HepG2 (cell line): ENCODE measurements at regions not wholly inside any gene's neighbourhood (a gene's known extent, or its start where the extent isn't known, plus 50 kb on each side); places are given as distances from the start of the nearest gene placed in this dataset.
A peak's percentile ranks its signal among the peaks of the same experiment; 100 is the strongest.

Source experiments
- ATAC-seq: fragments of 200-7000 bp; cut with Tn5 transposase; 3 replicates; pipeline ENCODE4 v1.9.1; 2020; ENCODE audit warnings: mild to moderate bottlenecking, moderate library complexity
- BruUV-seq: library from RNA; stranded (reverse); fragments of 400-500 nt; replicated peaks from 2 replicates; lab custom pipeline; 2021; lab: Mats Ljungman, UMichigan
- CTCF ChIA-PET: fragments of 300-600 bp; formaldehyde crosslinking; extraction: SDS; loops from one replicate; lab custom pipeline; 2021; ENCODE audit warnings: low total read pairs, inconsistent platforms, low intra/inter-chr PET ratio; lab: Yijun Ruan, JAX
- POLR2A ChIA-PET: fragments of 350-600 bp; sonication (Branson Sonifier 250); formaldehyde crosslinking; loops from one replicate; lab custom pipeline; 2020; ENCODE audit warnings: antibody characterized with exemption, inconsistent platforms; lab: Yijun Ruan, JAX
- DNase-seq: peaks from one replicate; pipeline ENCODE4 v3.0.0-alpha.2; 2015; ENCODE audit warnings: low spot score
- FAIRE-seq: peaks from 3 replicates; lab custom pipeline; 2011; peaks lifted over from hg19 to GRCh38; lab: Jason Lieb, UNC
- H2AFZ ChIP-seq: one replicate; pipeline ENCODE4 v1.6.1; 2011; ENCODE audit warnings: low read length, inconsistent platforms
- H3K27ac ChIP-seq: fragments of 300-600 bp; 3 replicates; pipeline ENCODE4 v1.8.0; 2011; ENCODE audit warnings: mixed run types, mild to moderate bottlenecking, mixed read lengths, low read length, inconsistent platforms; ENCODE audit not compliant: insufficient read depth; ENCODE audit errors: extremely low read length
- H3K27me3 ChIP-seq, 2 experiments: fragments of 200-600 bp in 1 of 2; 2 replicates in 1 of 2; 3 replicates in 1 of 2; pipeline versions ENCODE4 v1.6.0 to v1.8.0; 2011; ENCODE audit warnings: low read length in 2 of 2, mild to moderate bottlenecking in 2 of 2, moderate library complexity in 2 of 2, inconsistent platforms in 1 of 2; ENCODE audit not compliant: insufficient read depth in 2 of 2, control insufficient read depth in 1 of 2
- H3K36me3 ChIP-seq, 2 experiments: fragments of 200-600 bp in 1 of 2; replicated peaks in 1 of 2; 2 replicates in 1 of 2; 3 replicates in 1 of 2; pipeline versions ENCODE4 v1.5.1 to v1.8.0; 2011; ENCODE audit warnings: low read length in 2 of 2, inconsistent platforms in 1 of 2; ENCODE audit not compliant: insufficient read depth in 2 of 2, control insufficient read depth in 1 of 2
- H3K4me1 ChIP-seq: 2 replicates; pipeline ENCODE4 v1.5.1; 2012; ENCODE audit warnings: low read length, inconsistent platforms; ENCODE audit not compliant: insufficient read depth
- H3K4me2 ChIP-seq: 2 replicates; pipeline ENCODE4 v1.6.0; 2011; ENCODE audit warnings: low read depth, low read length, inconsistent platforms
- H3K4me3 ChIP-seq, 3 experiments: fragments of 200-600 bp in 1 of 3; sonication (generic), shearing (Covaris generic) in 1 of 3; replicated peaks in 1 of 3; 2 replicates each; pipeline ENCODE4 v1.5.1; 2011 to 2016; ENCODE audit warnings: low read length in 3 of 3, inconsistent platforms in 2 of 3, low read depth in 2 of 3, mild to moderate bottlenecking in 2 of 3, control low read depth in 1 of 3, mixed read lengths in 1 of 3; ENCODE audit not compliant: insufficient read depth in 1 of 3
- H3K79me2 ChIP-seq: one replicate; pipeline ENCODE4 v1.6.1; 2011; ENCODE audit warnings: low read length, inconsistent platforms; ENCODE audit not compliant: insufficient read depth
- H3K9ac ChIP-seq: 2 replicates; pipeline ENCODE4 v1.6.0; 2011; ENCODE audit warnings: mild to moderate bottlenecking, low read depth, low read length, inconsistent platforms; ENCODE audit not compliant: insufficient read depth
- H3K9me3 ChIP-seq: 2 replicates; pipeline ENCODE4 v1.5.1; 2012; ENCODE audit warnings: mild to moderate bottlenecking, low read length
- H4K20me1 ChIP-seq: 2 replicates; pipeline ENCODE4 v1.6.0; 2011; ENCODE audit warnings: inconsistent platforms, mild to moderate bottlenecking, low read length, moderate library complexity; ENCODE audit not compliant: insufficient read depth
- ZNF142 ChIP-seq: sonication (generic); formaldehyde crosslinking; IDR thresholded peaks from 2 replicates; pipeline ENCODE4 v1.4.0; 2020; ENCODE audit warnings: missing genetic modification reagents
- WGBS: methylation state at CpG from one replicate; pipeline ENCODE4 v1.1.6; 2017; ENCODE audit warnings: low lambda C conversion rate; 5-methylcytosine and 5-hydroxymethylcytosine counted together
- in situ Hi-C: cut with HindIII; loops from 2 replicates; pipeline ENCODE4 v1.10.0; 2017; ENCODE audit warnings: low pct_unique_long_range_greater_than_20kb; ENCODE audit not compliant: extremely low pct_ligation_motif_present
- intact Hi-C: fragments of 100-400 bp; cut with micrococcal nuclease; formaldehyde crosslinking; loops from one replicate; pipeline ENCODE4 v1.10.0; 2022; ENCODE audit not compliant: unreplicated experiment
- TF ChIP-seq, protein P1 (sequence below): sonication (generic); formaldehyde crosslinking; IDR thresholded peaks from 2 replicates; pipeline ENCODE4 v1.4.0; 2020; ENCODE audit warnings: missing genetic modification reagents, borderline replicate concordance

- DNase-seq, result no peak
Measured at GRCh38 chr3:4071481-4072184, 231.5 kb upstream of the SETMAR start.

More at GRCh38 chr3:4071481-4072184, 231.5 kb upstream of the SETMAR start:
- Histone ChIP-seq H3K79me2 (no peaks in the 10 kb centered on the region), H2AFZ (no peak overlapping the region), H3K27me3 (no peaks in the 10 kb centered on the region), H3K9ac (no peak overlapping the region), H3K36me3 (no peaks in the 10 kb centered on the region), H3K4me2 (no peak overlapping the region), H3K9me3 (no peaks in the 10 kb centered on the region), H4K20me1 (no peaks in the 10 kb centered on the region), H3K27ac (no peak overlapping the region), H3K4me3 (no peak overlapping the region), H3K4me1 (no peaks in the 10 kb centered on the region)
- TF ChIP-seq, protein P1, sequence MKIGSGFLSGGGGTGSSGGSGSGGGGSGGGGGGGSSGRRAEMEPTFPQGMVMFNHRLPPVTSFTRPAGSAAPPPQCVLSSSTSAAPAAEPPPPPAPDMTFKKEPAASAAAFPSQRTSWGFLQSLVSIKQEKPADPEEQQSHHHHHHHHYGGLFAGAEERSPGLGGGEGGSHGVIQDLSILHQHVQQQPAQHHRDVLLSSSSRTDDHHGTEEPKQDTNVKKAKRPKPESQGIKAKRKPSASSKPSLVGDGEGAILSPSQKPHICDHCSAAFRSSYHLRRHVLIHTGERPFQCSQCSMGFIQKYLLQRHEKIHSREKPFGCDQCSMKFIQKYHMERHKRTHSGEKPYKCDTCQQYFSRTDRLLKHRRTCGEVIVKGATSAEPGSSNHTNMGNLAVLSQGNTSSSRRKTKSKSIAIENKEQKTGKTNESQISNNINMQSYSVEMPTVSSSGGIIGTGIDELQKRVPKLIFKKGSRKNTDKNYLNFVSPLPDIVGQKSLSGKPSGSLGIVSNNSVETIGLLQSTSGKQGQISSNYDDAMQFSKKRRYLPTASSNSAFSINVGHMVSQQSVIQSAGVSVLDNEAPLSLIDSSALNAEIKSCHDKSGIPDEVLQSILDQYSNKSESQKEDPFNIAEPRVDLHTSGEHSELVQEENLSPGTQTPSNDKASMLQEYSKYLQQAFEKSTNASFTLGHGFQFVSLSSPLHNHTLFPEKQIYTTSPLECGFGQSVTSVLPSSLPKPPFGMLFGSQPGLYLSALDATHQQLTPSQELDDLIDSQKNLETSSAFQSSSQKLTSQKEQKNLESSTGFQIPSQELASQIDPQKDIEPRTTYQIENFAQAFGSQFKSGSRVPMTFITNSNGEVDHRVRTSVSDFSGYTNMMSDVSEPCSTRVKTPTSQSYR (CRISPR knock-in tag), result peak; percentile 60; the same call in 1 of the 2 replicates
- no peak for TF ChIP-seq ZNF142 (CRISPR knock-in tag)
- CTCF ChIA-PET, result no interaction called here
- POLR2A ChIA-PET, result no interaction called here
- no TSS peak for BruUV-seq
- in situ Hi-C loops (no loop called here), intact Hi-C loops (no loop called here)
- WGBS, result 18% methylated on average over 5 of the region's 5 CpGs
- FAIRE-seq, result no peak
- no peak for ATAC-seq
